ENCODE measurements at regions not wholly inside any gene's neighbourhood (a gene's known extent, or its start where the extent isn't known, plus 50 kb on each side); places are given as distances from the start of the nearest gene placed in this dataset.
"Not testable (repeated sequence)": the region's sequence is repeated elsewhere in the genome, so short reads cannot be mapped to it uniquely, and the experiment has no call there.

DNA sequence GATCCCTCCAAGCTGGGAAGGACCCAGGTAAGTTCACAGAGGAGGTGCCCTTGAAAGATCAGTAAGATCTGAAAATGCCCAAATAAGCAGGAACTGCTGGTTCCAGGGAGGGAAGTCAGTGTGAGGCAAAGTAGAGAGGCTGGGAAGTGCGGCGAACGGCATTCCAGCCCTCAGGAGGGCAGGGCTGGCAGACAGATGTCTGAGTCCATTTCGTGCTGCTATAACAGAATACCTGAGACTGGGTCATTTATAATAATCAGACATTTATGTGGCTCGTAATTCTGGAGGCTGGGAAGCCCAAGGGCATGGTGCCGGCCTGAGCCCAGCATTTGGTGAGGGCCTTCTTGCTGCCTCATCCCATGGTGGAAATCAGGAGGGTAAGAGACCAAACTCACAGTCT is 105.1 kb downstream of the TNFRSF13B start:
- Histone ChIP-seq H3K4me1 (peaks cover 0 to 13% (median 7%) of the 10 kb centered on the region in 4 donors), H3K27ac (peak overlapping the region in 3 of 4 donors; percentile 40 to 64 (median 44))
- DNase-seq; H3K4me3 ChIP-seq; ATAC-seq (ENCODE audit: low FRiP score in 2 of 2); H3K9me3 ChIP-seq; H3K27me3 ChIP-seq; H3K36me3 ChIP-seq: not testable (repeated sequence)
- WGBS, 2 donors: 80 to 87% methylated on average over 6 of the region's 6 CpGs

DNA sequence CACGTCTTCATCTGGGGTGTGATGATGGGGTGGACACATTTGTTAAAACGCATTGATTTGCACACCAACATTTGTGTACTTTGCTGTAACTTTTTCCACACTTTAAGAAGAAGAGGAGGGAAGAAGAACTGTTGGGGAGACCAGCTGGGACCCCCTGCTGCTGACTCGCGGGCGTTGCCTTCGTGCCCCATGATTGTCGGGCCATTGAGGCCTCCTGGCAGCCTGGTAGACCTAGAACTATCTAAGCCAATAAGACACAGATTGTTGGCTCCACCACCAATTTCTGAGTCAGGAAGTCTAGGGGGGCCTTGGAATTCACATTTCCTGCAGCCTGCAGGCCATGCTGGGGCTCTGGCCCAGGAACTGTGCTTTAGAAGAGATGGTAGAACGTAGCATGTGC is 105.5 kb downstream of the TNFRSF13B start:
- DNase-seq: no peak
- Histone ChIP-seq H3K27me3 (no peaks in the 10 kb centered on the region), H3K27ac (peak overlapping the region in 3 of 4 donors; percentile 40 to 64 (median 44)), H3K36me3 (no peaks in the 10 kb centered on the region), H3K4me3 (no peak overlapping the region), H3K9me3 (no peaks in the 10 kb centered on the region), H3K4me1 (peaks cover 0 to 13% (median 7%) of the 10 kb centered on the region in 4 donors)
- TF ChIP-seq POLR2AphosphoS5 (IDR thresholded peaks at IDR 0.05) (no peak), POLR2A (IDR thresholded peaks at IDR 0.05) (no peak), EP300 (IDR thresholded peaks at IDR 0.05) (no peak)
- TF ChIP-seq, protein P1, sequence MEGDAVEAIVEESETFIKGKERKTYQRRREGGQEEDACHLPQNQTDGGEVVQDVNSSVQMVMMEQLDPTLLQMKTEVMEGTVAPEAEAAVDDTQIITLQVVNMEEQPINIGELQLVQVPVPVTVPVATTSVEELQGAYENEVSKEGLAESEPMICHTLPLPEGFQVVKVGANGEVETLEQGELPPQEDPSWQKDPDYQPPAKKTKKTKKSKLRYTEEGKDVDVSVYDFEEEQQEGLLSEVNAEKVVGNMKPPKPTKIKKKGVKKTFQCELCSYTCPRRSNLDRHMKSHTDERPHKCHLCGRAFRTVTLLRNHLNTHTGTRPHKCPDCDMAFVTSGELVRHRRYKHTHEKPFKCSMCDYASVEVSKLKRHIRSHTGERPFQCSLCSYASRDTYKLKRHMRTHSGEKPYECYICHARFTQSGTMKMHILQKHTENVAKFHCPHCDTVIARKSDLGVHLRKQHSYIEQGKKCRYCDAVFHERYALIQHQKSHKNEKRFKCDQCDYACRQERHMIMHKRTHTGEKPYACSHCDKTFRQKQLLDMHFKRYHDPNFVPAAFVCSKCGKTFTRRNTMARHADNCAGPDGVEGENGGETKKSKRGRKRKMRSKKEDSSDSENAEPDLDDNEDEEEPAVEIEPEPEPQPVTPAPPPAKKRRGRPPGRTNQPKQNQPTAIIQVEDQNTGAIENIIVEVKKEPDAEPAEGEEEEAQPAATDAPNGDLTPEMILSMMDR (IDR thresholded peaks at IDR 0.05): no peak
- 88 to 90% methylated on average over 7 to 8 of the region's 8 CpGs for WGBS, 2 donors
- no peak for ATAC-seq (ENCODE audit: low FRiP score in 2 of 2)

DNA sequence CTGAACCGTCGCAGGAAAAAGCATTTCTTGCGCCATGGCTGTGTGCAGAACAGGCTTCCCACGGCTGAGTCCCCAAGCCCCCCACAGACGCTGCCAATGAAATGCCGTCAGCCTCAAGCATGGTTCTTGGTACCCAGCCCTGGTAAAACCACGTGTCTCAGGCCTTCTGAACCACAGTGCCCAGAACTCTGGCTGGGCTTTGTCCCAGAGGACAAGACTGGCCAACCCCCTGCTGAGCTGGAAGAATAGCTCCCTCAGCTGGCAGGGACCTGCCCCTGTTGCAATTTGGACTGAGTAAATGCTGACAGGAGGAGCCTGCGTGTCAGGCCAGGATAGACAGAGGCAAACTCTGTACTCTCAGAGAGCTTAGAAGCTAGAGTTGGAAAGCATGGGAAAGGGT is 106.2 kb downstream of the TNFRSF13B start:
- peak overlapping the region in 3 of 4 donors; percentile 40 to 64 (median 44) for H3K27ac ChIP-seq
- H3K9me3 ChIP-seq, H3K4me3 ChIP-seq, DNase-seq, H3K27me3 ChIP-seq, H3K36me3 ChIP-seq: not testable (repeated sequence)
- peaks cover 0 to 13% (median 7%) of the 10 kb centered on the region in 4 donors for H3K4me1 ChIP-seq
- WGBS, 2 donors: 38 to 75% methylated on average over 1 of the region's 8 CpGs
- ATAC-seq (ENCODE audit: low FRiP score in 2 of 2): peak; percentile 50 to 67

DNA sequence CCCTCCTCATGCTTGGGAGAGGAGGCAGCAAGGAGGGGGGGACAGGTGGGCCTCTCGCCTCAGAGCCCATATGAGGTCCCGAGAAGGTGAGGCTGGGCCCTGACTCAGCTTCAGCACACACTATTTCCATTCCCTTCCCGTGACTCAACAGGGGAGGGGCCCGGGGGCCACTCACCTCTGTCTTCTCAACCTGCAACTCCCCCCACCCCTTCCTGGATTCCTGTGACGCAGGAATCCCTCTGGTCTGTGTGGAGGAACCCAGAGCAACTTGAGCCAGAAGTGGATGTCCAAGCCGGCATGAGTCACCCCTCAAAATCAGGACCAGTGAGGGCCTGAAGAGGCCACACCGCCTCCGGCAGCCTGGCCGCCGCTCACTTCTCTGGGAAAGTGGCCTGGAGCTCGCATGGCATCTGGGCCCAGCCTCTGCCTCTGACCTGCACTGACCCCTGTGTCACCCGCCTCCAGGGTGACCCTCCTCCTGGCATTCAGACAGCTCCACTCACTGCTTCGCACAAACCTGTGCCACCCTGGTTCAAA is 106.8 kb downstream of the TNFRSF13B start:
- DNase-seq: peak; percentile 72 to 89
- not testable (repeated sequence) for H3K36me3 ChIP-seq, H3K27me3 ChIP-seq, H3K9me3 ChIP-seq, H3K4me3 ChIP-seq, H3K27ac ChIP-seq
- WGBS, 2 donors: no CpG with 5 or more reads among the region's 13 CpGs
- H3K4me1 ChIP-seq: peaks cover 0 to 13% (median 7%) of the 10 kb centered on the region in 4 donors
- ATAC-seq (ENCODE audit: low FRiP score in 2 of 2): peak; percentile 86 to 92

DNA sequence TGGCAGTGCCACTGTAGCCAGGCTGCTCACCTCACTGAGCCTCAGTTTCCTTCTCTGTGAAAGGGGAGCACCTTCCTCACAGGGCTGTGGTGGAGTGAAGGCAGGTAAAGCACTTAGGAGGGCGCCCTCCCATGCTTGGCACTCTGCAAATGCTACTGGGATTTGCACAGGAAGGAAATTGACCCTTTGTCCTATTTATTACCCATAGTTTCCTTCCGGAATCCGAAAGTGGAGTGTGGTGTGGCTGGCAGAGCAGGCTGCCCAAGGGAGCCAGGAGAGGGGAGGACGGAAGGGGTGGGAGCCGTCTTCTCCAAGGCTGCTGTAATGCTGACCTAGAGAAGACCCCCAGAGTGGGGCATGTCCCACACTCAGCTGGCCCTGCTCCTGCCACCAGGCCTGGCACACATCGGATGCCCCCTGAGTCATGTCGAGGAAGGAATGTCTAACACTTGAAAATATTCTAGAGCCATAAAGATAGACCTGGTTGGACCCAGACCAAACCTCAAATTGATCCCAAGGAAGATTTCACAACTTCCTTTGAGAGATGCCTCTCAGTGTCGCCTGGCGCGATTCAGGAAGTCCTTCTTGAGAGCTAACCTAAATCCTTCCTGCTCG is 107.3 kb downstream of the TNFRSF13B start:
- DNase-seq, H3K36me3 ChIP-seq, H3K27me3 ChIP-seq, H3K4me3 ChIP-seq, H3K9me3 ChIP-seq: not testable (repeated sequence)
- peaks cover 0 to 13% (median 7%) of the 10 kb centered on the region in 4 donors for H3K4me1 ChIP-seq
- WGBS, 2 donors: 20 to 28% methylated on average over 1 to 5 of the region's 11 CpGs
- peak; percentile 46 to 57 for ATAC-seq (ENCODE audit: low FRiP score in 2 of 2)
- H3K27ac ChIP-seq: peak overlapping the region in 1 of 4 donors; percentile 52

DNA sequence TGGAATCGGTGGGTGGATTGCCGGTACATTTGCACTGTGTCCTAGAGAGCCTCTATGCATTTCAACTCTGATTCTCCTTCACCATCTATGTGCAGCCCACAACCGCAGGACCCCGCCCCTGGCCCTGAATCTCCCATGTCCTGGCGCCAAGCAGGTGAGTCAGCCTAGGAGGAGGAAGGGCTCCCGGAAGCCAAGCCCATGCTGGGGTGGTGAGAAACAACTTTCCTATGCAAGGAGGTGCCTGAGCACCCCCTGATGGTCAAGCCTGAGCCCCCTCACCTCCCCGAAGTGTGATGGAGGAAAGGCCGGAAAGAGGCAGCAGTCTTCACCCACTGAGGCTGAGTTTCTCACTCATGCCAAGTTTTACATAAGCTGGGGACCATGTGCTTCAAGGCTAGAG is 110.8 kb downstream of the TNFRSF13B start:
- ATAC-seq (ENCODE audit: low FRiP score in 2 of 2); H3K4me1 ChIP-seq; H3K27ac ChIP-seq; H3K9me3 ChIP-seq; H3K36me3 ChIP-seq; H3K27me3 ChIP-seq; H3K4me3 ChIP-seq; DNase-seq: not testable (repeated sequence)
- 80 to 90% methylated on average over 2 to 7 of the region's 8 CpGs for WGBS, 2 donors

DNA sequence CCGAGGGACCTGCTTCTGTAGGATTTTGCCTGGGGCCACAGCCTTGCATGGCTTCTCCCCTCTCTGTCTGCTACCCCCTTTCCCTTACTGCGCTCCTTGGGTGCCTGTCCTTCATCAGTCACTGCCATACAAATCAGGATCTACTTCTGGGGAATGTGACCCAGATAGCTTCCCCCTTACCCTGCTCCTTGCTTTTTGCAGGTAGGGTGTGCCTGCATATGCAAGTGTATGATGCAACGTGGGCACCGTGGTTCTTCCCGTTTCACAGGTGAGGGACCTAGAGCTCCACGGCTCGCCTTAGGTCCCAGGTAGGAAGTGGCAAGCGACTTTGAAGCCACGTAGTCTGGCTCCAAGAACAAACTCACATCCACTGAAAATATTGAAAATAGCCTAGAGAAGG is 111.5 kb downstream of the TNFRSF13B start:
- not testable (repeated sequence) for H3K27ac ChIP-seq; H3K4me3 ChIP-seq; H3K36me3 ChIP-seq; H3K4me1 ChIP-seq; DNase-seq; H3K9me3 ChIP-seq; H3K27me3 ChIP-seq; ATAC-seq (ENCODE audit: low FRiP score in 2 of 2)
- WGBS, 2 donors: 88 to 94% methylated on average over 9 of the region's 9 CpGs

DNA sequence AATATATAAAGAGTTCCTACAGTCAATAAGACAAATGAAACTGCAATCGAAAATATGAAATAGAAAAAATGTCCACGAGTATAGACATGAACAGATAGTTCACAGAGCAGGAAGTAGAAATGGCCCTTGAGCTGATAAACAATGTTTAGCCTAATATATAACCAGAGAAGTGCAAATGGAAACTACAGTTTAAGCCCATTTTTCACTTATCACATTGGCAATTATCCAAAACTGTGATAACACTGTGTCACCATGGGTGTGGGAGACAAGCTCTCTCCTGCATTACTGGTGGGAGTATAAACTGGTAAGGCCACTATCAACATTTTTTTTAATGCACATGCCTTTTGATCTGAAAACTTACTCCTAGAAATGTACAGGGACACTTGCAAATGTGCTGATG is 112.4 kb downstream of the TNFRSF13B start:
- not testable (repeated sequence) for H3K4me3 ChIP-seq; H3K9me3 ChIP-seq; ATAC-seq (ENCODE audit: low FRiP score in 2 of 2); H3K36me3 ChIP-seq; H3K4me1 ChIP-seq; DNase-seq; H3K27me3 ChIP-seq; H3K27ac ChIP-seq
- 47 to 58% methylated on average over 2 of the region's 2 CpGs for WGBS, 2 donors

DNA sequence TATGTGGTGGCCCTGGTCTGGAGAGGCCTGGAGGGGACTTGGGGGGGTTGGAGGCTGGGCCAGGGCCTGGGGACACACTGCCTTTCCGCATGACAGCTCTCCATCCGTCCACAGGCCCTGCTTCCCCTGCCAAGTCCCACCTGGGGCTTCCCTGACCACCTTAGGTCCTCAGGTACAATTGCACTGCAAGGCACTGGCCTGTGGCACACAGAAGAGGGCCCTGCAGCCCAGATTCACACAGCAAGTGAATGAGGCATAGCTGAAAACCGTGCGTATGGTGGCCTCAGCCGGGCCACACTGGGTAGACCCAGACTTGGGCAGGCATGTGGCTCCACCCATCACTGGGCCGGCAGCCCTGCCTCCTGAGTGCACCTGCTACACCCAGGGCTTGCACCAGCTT is 114.2 kb downstream of the TNFRSF13B start:
- H3K27ac ChIP-seq; H3K4me3 ChIP-seq; H3K27me3 ChIP-seq; H3K36me3 ChIP-seq; H3K9me3 ChIP-seq; H3K4me1 ChIP-seq; DNase-seq; ATAC-seq (ENCODE audit: low FRiP score in 2 of 2): not testable (repeated sequence)
- WGBS, 2 donors: 78% methylated on average over 6 of the region's 6 CpGs; no CpG with 5 or more reads in 1 of the 2 donors

DNA sequence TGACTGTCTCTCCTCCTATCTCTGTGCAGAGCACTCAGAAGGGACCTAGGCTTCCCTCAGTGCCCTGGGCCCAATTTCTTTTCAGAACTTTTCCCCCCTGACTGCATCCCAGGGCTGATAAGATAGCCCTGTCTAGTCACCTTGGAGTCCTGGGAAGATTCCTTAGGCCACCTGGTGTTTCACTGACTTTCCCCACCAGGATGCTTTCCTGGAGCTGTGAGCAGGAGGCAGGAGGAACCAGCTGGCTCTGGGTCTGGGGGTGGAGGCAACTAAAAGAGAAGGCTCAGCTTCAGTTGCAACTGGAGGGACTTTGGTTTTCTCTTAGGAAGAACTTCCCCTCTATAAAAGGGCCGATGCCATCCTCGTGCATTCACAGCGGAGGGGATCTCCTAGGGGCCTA is 115.1 kb downstream of the TNFRSF13B start:
- H3K4me1 ChIP-seq; H3K36me3 ChIP-seq; H3K4me3 ChIP-seq; H3K27ac ChIP-seq; DNase-seq; ATAC-seq (ENCODE audit: low FRiP score in 2 of 2); H3K27me3 ChIP-seq; H3K9me3 ChIP-seq: not testable (repeated sequence)
- 82% methylated on average over 3 of the region's 3 CpGs; no CpG with 5 or more reads in 1 of the 2 donors for WGBS, 2 donors

DNA sequence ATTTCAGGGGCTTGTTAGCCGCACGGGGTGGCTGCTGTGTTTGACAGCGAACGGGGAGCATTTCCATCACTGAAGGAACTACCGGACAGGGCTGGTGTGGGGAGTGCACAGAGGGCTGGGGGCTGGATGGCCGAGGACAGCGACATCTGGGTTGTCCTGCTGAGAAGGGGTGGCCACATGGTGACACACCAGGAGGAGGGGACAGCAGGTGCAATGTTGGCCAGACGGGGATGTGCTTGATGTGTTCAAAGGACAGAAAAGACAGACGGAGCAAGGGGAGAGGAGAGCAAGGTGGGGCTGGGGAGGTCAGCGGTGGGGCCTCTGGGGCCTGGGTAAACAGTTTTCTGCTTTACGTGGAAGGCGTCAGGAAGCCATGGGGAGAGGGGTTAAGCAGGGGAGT is 115.7 kb downstream of the TNFRSF13B start:
- DNase-seq; H3K27me3 ChIP-seq; H3K4me1 ChIP-seq; H3K9me3 ChIP-seq; H3K27ac ChIP-seq; H3K4me3 ChIP-seq; ATAC-seq (ENCODE audit: low FRiP score in 2 of 2); H3K36me3 ChIP-seq: not testable (repeated sequence)
- 74 to 81% methylated on average over 12 of the region's 12 CpGs for WGBS, 2 donors

DNA sequence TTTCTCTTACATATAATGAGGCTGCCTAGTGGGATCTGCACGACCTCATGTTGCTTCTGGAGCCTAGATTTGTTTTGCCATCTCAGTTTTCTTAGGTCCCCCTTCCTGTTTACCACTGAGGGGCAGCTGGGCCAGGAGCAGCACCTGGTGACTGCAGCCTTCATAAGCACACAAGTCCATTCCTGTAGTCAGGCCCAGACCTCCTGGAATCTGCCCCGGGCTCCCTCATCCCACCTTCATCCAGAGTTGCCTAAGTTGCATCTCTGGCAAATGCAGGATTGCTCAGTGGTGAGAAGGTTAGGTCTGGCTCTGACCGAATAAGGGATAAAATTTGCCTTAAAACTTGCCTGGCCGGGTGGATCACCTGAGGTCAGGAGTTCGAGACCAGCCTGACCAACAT is 117.3 kb downstream of the TNFRSF13B start:
- 82 to 89% methylated on average over 5 of the region's 5 CpGs for WGBS, 2 donors
- not testable (repeated sequence) for ATAC-seq (ENCODE audit: low FRiP score in 2 of 2)

More for the DNA sequence above, 117.3 kb downstream of the TNFRSF13B start:
- not testable (repeated sequence) for H3K4me3 ChIP-seq, H3K27me3 ChIP-seq, H3K36me3 ChIP-seq, H3K27ac ChIP-seq, H3K4me1 ChIP-seq, H3K9me3 ChIP-seq, DNase-seq

Data from upper lobe of left lung (tissue), 6 donors.